Vagina (tissue), 2 donors: ENCODE measurements at regions not wholly inside any gene's neighbourhood (a gene's known extent, or its start where the extent isn't known, plus 50 kb on each side); places are given as distances from the start of the nearest gene placed in this dataset.

Experiments
- POLR2A ChIP-seq, 2 donors: fragments of 450-650 bp; IDR thresholded peaks; one replicate each; pipeline ENCODE4 v1.6.1; 2017; ENCODE audit warnings: antibody characterized with exemption in 2 of 2, mild to moderate bottlenecking in 2 of 2, moderate library complexity in 2 of 2
- TF ChIP-seq, protein P1 (sequence below), 3 experiments: fragments of 450-650 bp in 2 of 3; fragments of 200-600 bp in 1 of 3; sonication (generic) in 1 of 3; IDR thresholded peaks; one replicate each; pipeline ENCODE4 v1.5.1; 2017 to 2019; ENCODE audit warnings: antibody characterized with exemption in 3 of 3, mild to moderate bottlenecking in 2 of 3, moderate library complexity in 2 of 3

DNA sequence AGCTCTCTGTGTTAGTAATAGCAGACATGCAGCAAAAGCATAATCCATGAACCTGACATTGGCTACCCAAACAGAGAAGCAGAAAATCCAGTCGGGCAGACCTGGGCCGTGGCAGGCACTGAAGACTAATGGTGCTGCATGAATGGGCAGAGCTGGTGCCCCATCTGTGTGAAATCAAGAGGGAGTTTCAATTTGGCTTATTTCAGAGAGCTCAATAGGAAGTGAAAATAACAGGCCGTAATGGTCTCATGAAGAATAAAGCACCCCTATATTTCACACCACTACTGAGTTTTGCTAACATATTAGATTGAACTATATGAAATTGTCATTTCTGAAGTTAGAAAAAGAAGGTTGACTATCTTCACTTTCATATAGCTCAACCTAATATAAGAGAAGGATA is 149.7 kb downstream of the ENC1 start:
- TF ChIP-seq POLR2A (IDR thresholded peaks at IDR 0.05): no peak
- TF ChIP-seq, protein P1, sequence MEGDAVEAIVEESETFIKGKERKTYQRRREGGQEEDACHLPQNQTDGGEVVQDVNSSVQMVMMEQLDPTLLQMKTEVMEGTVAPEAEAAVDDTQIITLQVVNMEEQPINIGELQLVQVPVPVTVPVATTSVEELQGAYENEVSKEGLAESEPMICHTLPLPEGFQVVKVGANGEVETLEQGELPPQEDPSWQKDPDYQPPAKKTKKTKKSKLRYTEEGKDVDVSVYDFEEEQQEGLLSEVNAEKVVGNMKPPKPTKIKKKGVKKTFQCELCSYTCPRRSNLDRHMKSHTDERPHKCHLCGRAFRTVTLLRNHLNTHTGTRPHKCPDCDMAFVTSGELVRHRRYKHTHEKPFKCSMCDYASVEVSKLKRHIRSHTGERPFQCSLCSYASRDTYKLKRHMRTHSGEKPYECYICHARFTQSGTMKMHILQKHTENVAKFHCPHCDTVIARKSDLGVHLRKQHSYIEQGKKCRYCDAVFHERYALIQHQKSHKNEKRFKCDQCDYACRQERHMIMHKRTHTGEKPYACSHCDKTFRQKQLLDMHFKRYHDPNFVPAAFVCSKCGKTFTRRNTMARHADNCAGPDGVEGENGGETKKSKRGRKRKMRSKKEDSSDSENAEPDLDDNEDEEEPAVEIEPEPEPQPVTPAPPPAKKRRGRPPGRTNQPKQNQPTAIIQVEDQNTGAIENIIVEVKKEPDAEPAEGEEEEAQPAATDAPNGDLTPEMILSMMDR (IDR thresholded peaks at IDR 0.05): no peak
